OCI-LY3 (cell line): ENCODE measurements at regions not wholly inside any gene's neighbourhood (a gene's known extent, or its start where the extent isn't known, plus 50 kb on each side); places are given as distances from the start of the nearest gene placed in this dataset.

Experiments
- EZH2phosphoT487 ChIP-seq: fragments of 200-600 bp; shearing (Covaris generic); IDR thresholded peaks from 2 replicates; pipeline ENCODE4 v1.6.1; 2018; ENCODE audit warnings: antibody characterized with exemption, mixed run types, low read depth
- TF ChIP-seq, protein P1 (sequence below): fragments of 200-600, 300-600 bp; sonication (generic); IDR thresholded peaks from 2 replicates; pipeline ENCODE4 v1.5.1; 2014; ENCODE audit warnings: antibody characterized with exemption, low read length, low read depth

DNA sequence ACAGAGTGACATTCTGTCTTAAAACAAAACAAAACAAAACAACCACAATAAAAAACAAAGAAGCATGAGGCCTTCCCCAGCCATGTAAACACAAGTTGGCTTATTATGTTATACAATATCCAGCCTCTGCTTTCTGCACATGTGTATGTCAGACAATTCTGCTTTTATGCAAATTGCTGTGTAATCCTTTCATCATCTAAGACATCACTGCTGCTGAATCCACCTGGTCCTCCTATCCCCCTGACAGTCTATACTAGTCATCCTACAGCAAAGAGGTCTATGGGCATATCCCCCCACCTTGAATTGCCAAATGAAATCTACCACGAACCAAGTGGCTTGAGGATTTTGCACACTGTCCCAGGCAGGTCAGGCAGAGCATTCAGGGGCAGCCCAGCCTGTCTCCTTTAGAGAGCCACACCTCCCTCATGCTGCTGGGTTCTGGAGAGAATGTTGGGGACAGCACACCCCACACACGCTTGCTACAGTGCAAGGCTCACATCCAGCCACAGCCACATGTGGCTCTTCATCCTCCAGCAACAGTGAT, 339.6 kb upstream of the CDH5 start:
- TF ChIP-seq, protein P1, sequence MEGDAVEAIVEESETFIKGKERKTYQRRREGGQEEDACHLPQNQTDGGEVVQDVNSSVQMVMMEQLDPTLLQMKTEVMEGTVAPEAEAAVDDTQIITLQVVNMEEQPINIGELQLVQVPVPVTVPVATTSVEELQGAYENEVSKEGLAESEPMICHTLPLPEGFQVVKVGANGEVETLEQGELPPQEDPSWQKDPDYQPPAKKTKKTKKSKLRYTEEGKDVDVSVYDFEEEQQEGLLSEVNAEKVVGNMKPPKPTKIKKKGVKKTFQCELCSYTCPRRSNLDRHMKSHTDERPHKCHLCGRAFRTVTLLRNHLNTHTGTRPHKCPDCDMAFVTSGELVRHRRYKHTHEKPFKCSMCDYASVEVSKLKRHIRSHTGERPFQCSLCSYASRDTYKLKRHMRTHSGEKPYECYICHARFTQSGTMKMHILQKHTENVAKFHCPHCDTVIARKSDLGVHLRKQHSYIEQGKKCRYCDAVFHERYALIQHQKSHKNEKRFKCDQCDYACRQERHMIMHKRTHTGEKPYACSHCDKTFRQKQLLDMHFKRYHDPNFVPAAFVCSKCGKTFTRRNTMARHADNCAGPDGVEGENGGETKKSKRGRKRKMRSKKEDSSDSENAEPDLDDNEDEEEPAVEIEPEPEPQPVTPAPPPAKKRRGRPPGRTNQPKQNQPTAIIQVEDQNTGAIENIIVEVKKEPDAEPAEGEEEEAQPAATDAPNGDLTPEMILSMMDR, result no peak
- no peak for TF ChIP-seq EZH2phosphoT487
